ENCODE measurements at regions not wholly inside any gene's neighbourhood (a gene's known extent, or its start where the extent isn't known, plus 50 kb on each side); places are given as distances from the start of the nearest gene placed in this dataset.

DNA sequence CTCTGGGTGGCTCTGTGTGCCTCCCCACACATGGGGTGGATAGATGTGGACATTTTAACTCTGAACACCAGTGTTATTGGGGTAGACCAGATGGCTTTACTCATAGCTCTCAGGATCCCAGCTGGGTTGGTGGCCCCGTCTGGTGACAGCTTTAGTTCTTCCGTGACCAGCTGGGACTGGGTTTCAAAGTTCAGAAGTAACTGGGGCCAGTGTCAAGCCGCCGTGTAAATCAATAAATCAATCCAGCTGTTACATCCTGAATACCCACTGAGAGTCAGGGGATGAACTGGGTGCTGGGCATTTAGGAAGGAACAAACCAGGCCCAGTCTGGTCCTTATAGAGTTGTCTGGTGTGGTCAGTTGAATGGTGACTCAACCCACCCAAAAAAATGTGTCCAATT, 269.4 kb downstream of the CTTN start:
- POLR2A ChIA-PET, result no interaction called here
- H3K27ac ChIP-seq (ENCODE audit: low read depth, low read length), result no peak overlapping the region
- no peak overlapping the region for H3K4me3 ChIP-seq (ENCODE audit: low read depth, low read length)
- peaks cover 75% of the 10 kb centered on the region for H3K9me3 ChIP-seq (ENCODE audit: control insufficient read depth, insufficient read depth, low read length)
- TF ChIP-seq, protein P1, sequence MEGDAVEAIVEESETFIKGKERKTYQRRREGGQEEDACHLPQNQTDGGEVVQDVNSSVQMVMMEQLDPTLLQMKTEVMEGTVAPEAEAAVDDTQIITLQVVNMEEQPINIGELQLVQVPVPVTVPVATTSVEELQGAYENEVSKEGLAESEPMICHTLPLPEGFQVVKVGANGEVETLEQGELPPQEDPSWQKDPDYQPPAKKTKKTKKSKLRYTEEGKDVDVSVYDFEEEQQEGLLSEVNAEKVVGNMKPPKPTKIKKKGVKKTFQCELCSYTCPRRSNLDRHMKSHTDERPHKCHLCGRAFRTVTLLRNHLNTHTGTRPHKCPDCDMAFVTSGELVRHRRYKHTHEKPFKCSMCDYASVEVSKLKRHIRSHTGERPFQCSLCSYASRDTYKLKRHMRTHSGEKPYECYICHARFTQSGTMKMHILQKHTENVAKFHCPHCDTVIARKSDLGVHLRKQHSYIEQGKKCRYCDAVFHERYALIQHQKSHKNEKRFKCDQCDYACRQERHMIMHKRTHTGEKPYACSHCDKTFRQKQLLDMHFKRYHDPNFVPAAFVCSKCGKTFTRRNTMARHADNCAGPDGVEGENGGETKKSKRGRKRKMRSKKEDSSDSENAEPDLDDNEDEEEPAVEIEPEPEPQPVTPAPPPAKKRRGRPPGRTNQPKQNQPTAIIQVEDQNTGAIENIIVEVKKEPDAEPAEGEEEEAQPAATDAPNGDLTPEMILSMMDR (IDR thresholded peaks at IDR 0.05; ENCODE audit: low read depth, low read length), result no peak
- H3K27me3 ChIP-seq (ENCODE audit: control insufficient read depth, insufficient read depth, low read length), result no peaks in the 10 kb centered on the region
- DNase-seq (ENCODE audit: low read depth, low spot score), result no peak
- CTCF ChIA-PET, result no interaction called here

DNA sequence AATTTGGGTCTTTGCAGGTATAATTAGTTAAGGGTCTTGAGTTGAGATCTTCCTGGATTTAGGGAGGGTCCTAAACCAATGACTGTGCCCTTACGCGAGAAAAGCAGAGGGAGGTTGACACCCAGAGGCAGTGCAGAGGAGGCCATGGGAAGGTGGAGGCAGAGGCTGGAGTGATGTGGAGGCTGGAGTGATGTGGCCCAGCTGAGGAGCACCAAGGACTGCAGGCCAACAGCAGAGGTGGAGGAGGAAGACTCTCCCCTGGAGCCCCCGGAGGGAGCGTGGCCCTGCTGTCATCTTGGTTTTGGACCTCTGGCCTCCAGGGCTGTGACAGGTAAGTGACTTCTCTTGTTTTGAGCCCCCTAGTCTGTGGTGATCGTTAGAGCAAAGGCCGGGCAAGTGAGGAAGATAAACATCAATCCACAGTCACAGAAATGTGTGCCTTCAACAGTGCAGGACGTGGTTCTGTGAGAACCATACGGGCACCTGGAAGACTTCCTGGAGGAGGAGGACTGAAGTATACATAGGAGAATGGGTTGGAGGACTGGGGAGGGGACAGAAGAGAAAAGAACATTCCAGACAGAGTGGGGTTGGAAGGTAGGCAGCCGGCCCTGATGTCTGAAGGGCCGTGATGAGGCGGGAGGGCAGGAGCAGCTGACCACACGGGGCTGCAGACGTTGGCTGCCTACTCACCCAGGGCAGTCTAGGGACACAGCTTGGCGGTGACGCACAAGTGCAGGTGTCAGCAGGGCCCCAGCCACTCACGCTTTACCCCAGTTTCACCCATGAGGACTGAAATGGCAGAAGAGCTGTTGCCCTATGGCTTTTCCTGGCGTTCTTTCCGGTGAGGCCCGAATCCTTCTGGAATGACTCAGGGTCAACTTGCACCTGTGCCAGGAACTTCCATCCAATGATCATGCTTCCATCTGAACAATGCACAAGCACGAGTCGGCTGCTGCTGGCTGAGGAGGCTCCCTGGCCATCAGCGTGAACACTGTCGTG, 270.2 kb downstream of the CTTN start:
- Histone ChIP-seq H3K27ac (ENCODE audit: low read depth, low read length) (no peak overlapping the region), H3K4me3 (ENCODE audit: low read depth, low read length) (no peak overlapping the region), H3K27me3 (ENCODE audit: control insufficient read depth, insufficient read depth, low read length) (no peaks in the 10 kb centered on the region), H3K9me3 (ENCODE audit: control insufficient read depth, insufficient read depth, low read length) (peaks cover 77% of the 10 kb centered on the region)
- CTCF ChIA-PET, result no interaction called here
- POLR2A ChIA-PET, result no interaction called here
- no peak for DNase-seq (ENCODE audit: low read depth, low spot score)
- TF ChIP-seq, protein P1 (IDR thresholded peaks at IDR 0.05; ENCODE audit: low read depth, low read length), result no peak

DNA sequence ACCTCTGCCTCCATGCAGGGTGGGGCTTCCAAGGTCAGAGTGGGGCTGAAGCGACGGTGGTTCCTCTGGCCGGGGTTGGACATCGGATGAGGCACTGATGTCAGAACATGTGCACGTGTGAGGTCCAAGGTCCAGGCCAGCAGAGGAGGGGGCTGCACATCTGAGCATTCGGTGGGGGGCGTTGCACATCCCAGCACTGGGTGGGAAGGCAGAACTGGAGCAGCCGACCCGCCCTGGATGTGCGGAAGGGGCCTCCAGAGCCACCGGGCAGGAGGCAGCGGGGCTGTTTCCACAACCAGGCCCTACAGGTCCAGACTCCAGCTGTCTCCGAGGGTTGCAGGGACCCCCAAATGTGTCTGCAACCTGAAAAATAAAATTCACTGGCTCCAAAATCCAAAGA, 271.0 kb downstream of the CTTN start:
- Histone ChIP-seq H3K27ac (ENCODE audit: low read depth, low read length) (no peak overlapping the region), H3K9me3 (ENCODE audit: control insufficient read depth, insufficient read depth, low read length) (peaks cover 71% of the 10 kb centered on the region), H3K4me3 (ENCODE audit: low read depth, low read length) (no peak overlapping the region), H3K27me3 (ENCODE audit: control insufficient read depth, insufficient read depth, low read length) (no peaks in the 10 kb centered on the region)
- POLR2A ChIA-PET, result no interaction called here
- CTCF ChIA-PET, result no interaction called here
- TF ChIP-seq, protein P1 (IDR thresholded peaks at IDR 0.05; ENCODE audit: low read depth, low read length), result no peak
- no peak for DNase-seq (ENCODE audit: low read depth, low spot score)

DNA sequence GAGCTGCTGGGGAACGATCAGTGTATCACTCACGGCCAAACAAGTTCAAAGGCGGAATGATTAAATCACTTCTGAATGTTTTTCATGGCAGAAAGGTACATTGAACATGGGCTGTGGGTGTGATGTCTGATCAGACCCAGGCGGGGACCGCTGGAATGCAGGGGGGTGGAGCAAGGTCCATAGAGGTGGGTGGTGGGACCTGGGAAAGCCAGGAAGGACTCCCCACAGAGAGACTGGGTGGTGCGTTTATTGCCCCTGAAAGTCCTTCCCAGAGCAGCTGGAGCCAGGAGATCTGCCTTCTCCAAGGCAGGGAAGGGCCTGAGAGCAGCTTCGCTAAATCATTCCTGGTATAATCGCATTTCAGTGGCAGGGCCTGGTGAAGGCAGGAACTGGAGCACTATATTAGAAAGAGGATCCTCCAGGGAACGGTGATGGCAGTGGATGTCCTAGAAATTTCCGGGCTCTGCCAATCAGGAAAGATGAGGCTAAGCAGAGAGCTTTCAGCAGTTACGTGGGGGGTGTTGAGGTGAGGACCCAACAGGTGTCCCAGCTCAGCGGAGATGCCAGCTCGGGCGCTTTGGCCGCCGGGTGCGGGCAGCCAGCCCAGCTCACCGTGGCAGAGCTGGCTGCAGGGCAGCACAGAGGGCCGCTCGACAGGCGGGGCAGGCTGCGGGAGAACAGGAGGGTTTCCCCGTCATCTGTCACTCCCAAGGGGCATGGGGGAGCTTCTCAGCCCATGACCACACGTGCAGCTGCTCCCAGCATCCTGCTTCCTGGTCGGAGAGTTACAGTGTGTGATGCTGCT, 271.7 kb downstream of the CTTN start:
- POLR2A ChIA-PET, result no interaction called here
- Histone ChIP-seq H3K9me3 (ENCODE audit: control insufficient read depth, insufficient read depth, low read length) (peaks cover 67% of the 10 kb centered on the region), H3K27ac (ENCODE audit: low read depth, low read length) (no peak overlapping the region)

More for the DNA sequence above, 271.7 kb downstream of the CTTN start:
- CTCF ChIA-PET, result no interaction called here
- TF ChIP-seq, protein P1 (IDR thresholded peaks at IDR 0.05; ENCODE audit: low read depth, low read length), result no peak
- DNase-seq (ENCODE audit: low read depth, low spot score), result no peak
- no peak overlapping the region for H3K4me3 ChIP-seq (ENCODE audit: low read depth, low read length)
- H3K27me3 ChIP-seq (ENCODE audit: control insufficient read depth, insufficient read depth, low read length), result no peaks in the 10 kb centered on the region

Data from AG04450 (cell line).